ENCODE measurements at regions not wholly inside any gene's neighbourhood (a gene's known extent, or its start where the extent isn't known, plus 50 kb on each side); places are given as distances from the start of the nearest gene placed in this dataset.

DNA sequence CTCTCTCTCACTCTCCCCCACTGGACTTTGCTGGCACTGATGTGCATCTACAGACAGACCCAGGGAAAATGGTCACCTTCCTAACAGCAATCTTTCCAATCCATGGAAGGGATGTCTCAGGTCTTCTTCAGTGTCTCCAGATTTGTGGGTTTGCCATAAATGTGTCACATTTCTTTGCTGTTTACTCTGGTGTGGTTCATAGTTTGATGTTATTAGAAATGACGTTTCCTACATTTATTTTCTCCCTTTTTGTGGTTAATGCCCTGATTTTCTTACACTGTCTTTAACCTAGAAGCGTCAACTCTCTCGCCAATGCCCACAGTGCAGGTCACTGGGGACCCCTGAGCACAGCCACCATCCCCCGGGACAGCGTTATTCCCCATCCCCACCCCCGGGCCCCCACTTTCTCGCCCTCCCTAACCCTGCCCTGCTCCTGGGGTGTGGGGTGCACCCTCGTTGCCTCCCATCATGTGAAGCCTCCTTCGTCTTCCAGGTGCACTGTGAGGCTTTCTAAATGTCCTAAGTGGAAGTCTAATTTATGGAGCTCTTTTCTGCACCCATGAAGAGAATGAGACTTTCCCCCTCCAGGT, 86.5 kb downstream of the YTHDF1 start:
- no peak overlapping the region for H3K4me3 ChIP-seq (ENCODE audit: low read depth, low read length)
- DNase-seq (ENCODE audit: low read depth) = no peak

DNA sequence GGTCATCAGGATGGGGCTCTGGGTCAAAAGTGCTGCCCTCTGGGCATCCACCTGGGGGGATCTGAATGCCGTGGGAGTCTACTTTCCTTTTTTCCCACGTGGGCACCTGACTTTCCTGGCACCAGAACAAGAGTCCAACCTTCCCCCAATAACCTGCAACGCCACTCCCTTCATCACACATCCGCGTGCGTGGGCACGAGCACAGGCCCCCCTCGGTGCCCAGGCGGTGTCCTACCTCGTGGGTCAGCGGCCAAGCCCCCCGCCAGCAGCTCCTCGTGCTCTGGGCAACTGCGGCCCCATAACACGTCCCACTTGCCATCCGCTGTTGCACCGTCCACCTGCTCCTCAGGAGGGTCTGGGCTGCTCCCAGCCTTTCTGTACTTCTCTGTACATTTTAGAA, 87.0 kb downstream of the YTHDF1 start:
- H3K4me3 ChIP-seq (ENCODE audit: low read depth, low read length) = no peak overlapping the region
- no peak for DNase-seq (ENCODE audit: low read depth)

- H3K4me3 ChIP-seq (ENCODE audit: low read depth, low read length) = no peak overlapping the region
- no peak for DNase-seq (ENCODE audit: low read depth)
Observed at GRCh38 chr20:63128367-63128766, 87.6 kb downstream of the YTHDF1 start.

DNA sequence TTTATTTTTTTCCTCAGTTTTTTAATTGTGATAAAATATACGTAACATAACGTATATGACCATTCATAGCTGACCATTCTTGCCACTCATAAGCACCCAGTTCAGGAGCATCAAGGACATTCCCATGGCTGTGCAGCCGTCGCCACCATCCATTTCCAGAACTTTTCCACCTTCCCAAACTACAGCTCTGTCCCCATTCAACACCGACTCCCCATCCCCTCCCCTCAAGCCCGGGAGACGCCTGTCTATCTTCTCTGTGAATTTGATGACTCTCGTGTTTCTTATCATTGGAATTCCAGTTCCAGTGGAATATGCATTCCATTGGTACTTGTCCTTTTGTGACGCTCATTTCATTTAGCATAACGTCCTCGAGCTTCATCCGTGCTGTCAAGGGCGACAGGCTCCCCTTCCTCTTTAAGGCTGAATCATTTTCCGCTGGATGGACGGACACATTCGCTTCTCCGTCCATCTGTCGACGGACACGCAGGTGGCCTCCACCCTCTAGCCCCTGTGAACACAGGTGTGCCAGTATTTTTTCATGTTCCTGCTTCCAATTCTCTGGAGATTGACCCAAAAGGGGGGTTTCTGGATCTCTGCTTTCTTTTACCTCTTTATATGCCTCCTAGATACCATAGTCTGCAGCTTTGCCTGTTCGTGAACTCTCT, 88.1 kb downstream of the YTHDF1 start:
- no peak for DNase-seq (ENCODE audit: low read depth)
- H3K4me3 ChIP-seq (ENCODE audit: low read depth, low read length) = no peak overlapping the region

DNA sequence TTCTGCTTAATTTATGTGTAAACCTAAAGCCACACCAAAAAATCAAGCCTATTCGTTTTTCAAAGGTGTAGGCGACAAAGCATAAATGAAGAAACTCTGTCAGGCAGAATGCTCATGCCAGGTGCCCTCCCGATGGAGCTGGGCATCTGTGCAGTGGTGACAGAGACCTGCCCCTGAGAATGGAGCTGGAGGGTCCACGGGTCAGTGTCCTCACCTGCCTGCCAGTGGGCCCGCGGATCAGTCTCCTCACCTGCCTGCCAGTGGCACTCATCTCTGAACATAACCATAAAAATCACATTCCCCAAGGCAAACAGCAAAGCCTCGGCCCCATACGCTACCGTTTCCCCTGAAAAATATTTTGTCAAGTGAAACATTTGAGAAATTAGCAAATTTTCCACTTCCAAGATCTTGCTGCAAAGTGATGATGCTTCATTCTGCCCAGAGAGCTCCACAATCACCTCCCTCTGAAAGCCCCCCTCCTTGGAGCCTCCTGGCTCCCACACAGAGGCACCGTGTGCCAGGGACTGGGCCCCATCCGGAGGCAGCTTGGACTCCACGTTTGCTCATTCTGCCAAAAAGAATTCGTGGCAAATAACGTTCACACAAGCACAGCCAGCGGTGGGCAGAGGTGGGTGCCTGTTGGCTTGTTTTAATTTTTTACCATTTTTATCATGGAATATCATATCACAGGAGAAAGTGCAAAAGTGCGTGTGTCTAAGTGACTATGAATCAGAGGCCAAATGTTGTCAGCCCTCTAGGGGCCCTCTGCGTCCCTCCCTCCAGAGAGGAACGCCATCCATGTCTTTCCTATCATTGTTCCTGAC, 88.8 kb downstream of the YTHDF1 start:
- no peak overlapping the region for H3K4me3 ChIP-seq (ENCODE audit: low read depth, low read length)
- DNase-seq (ENCODE audit: low read depth) = no peak

DNA sequence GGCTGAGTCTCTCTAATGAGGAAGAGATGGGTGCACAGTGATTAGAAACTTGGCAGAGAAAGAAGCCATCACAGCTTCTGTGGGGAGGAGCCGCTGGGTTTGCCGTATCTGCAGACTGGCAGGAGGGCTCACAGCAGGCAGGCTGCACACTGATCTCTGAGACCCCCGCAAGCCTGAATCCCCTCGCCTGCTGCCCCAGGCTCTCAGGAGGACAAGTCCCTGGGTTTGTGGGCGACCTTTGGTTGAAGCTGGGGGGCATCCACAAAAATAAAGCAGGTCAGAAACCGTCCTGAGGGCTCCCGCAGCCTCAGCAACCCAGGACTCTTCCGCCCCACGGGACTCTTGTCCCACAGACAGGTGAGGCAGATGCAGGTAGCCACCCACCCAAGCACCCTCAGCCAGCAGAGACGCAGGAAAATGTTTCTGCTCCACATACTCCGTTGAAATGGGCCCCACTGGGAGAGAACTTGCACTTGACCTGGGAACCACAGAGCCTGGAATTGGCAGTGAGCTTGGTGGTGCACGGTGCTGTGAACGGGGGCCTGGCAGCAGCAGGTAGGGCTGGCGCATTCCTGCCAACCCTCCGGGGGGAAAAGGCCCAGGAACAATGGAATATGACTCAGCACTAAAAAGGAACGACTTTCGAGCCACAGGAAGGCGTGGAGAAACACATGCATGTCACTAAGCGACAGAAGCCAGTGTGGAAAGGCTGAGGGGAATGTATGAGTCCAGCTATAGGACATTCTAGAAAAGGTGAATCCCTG, 89.9 kb downstream of the YTHDF1 start:
- no peak overlapping the region for H3K4me3 ChIP-seq (ENCODE audit: low read depth, low read length)
- DNase-seq (ENCODE audit: low read depth) = no peak

DNA sequence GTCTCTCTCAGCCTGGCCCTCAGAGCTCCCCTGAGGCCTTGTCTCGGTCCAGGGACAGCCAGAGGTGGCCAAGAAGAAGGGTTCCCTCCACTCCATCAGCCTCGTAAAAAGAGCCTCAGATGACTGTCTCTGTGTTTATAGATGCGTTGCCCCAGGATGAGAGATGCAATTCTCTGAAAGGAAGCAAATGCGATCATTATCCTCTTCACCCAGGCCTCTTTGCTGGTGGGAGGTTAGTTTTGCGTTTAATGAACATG, 90.4 kb downstream of the YTHDF1 start:
- DNase-seq (ENCODE audit: low read depth) = no peak
- H3K4me3 ChIP-seq (ENCODE audit: low read depth, low read length) = no peak overlapping the region

GRCh38 chr20:63124782-63125580, 91.0 kb downstream of the YTHDF1 start:
- no peak for DNase-seq (ENCODE audit: low read depth)

GRCh38 chr20:63124092-63124781, 91.7 kb downstream of the YTHDF1 start:
- H3K4me3 ChIP-seq (ENCODE audit: low read depth, low read length) = no peak overlapping the region
- no peak for DNase-seq (ENCODE audit: low read depth)

More at GRCh38 chr20:63124782-63125580, 91.0 kb downstream of the YTHDF1 start:
- no peak overlapping the region for H3K4me3 ChIP-seq (ENCODE audit: low read depth, low read length)

DNA sequence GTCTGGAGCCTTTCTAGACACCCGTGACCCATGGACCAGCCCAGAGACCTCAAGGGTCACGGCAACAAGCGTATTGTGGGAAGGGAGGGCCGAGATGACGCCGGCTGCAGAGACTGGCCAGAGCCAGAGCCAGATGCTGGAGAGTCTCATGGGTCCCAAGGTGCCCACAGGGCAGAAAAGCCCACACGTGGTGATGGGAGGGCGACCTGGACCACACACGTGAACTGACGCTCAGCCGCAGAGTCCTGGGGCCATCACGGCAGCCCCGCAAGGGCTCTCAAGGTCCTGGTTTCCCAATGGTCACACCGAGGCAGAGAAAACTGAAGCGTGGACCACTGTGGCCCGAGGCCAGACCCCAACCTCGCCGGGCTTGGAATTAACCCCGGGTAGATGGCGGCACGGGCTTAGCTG, 92.6 kb downstream of the YTHDF1 start:
- H3K4me3 ChIP-seq (ENCODE audit: low read depth, low read length) = no peak overlapping the region
- no peak for DNase-seq (ENCODE audit: low read depth)

- H3K4me3 ChIP-seq (ENCODE audit: low read depth, low read length) = no peak overlapping the region
- no peak for DNase-seq (ENCODE audit: low read depth)
Observed at GRCh38 chr20:63122626-63123025, 93.3 kb downstream of the YTHDF1 start.

- no peak overlapping the region for H3K4me3 ChIP-seq (ENCODE audit: low read depth, low read length)
- no peak for DNase-seq (ENCODE audit: low read depth)
Observed at GRCh38 chr20:63121749-63122405, 94.1 kb downstream of the YTHDF1 start.

- no peak for DNase-seq (ENCODE audit: low read depth)
- H3K4me3 ChIP-seq (ENCODE audit: low read depth, low read length) = no peak overlapping the region
Observed at GRCh38 chr20:63121246-63121645, 94.7 kb downstream of the YTHDF1 start.

- DNase-seq (ENCODE audit: low read depth) = no peak
- no peak overlapping the region for H3K4me3 ChIP-seq (ENCODE audit: low read depth, low read length)
Observed at GRCh38 chr20:63120808-63121090, 95.2 kb downstream of the YTHDF1 start.

GRCh38 chr20:63119963-63120807, 95.7 kb downstream of the YTHDF1 start:
- H3K4me3 ChIP-seq (ENCODE audit: low read depth, low read length) = no peak overlapping the region
- no peak for DNase-seq (ENCODE audit: low read depth)

DNA sequence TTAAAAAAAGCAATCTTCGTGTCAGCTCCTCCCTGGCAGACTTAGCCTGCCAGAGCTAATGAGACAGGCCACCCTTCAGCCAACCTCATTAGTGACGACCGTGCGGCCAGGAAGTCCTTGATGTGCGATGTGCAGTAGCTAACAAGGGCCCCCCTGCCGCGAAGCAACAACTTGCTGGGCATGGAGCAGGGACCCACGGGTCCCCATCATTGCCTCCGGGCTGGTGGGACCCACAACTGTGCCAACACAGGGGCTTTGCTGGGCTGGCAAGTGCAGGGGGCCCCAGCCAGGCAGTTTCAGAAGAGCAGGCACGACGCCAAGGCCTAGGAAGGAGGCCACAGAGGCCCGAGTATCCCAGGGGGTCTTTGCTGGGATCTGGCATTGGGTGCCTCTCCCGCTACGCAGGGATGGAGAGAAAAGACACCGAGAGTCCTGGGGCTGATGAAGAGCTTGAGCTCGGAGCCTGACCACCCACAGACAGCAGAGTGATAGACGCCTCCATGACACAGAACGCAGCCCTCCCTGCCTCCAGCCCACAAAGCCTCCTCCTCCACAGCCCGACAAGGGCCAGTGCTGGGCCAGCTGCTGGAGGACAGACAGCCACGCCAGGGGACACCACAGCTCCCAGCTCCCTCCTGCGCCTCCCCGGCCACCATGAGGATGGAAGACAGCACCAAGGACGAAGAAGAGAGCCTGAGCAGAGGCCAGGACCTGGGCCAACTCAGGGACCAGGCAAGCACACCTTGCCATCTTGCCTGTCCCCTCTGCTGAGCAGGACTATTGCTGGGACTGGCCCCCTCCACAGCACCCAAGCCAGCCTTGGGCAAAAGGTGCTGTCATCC, 96.6 kb downstream of the YTHDF1 start:
- no peak for DNase-seq (ENCODE audit: low read depth)
- no peak overlapping the region for H3K4me3 ChIP-seq (ENCODE audit: low read depth, low read length)
